Bronchial epithelial cell (primary cell): ENCODE measurements at regions not wholly inside any gene's neighbourhood (a gene's known extent, or its start where the extent isn't known, plus 50 kb on each side); places are given as distances from the start of the nearest gene placed in this dataset.

Experiments used
- DNase-seq: peaks from one replicate; pipeline ENCODE4 v3.0.0-alpha.2; 2010; ENCODE audit warnings: low read depth
- FAIRE-seq: peaks from 2 replicates; lab custom pipeline; 2011; peaks lifted over from hg19 to GRCh38; lab: Jason Lieb, UNC
- H3K27me3 ChIP-seq: 2 replicates; pipeline ENCODE4 v1.5.1; 2011; ENCODE audit warnings: low read length; ENCODE audit not compliant: control insufficient read depth, insufficient read depth
- H3K36me3 ChIP-seq: 2 replicates; pipeline ENCODE4 v1.5.1; 2011; ENCODE audit warnings: low read length; ENCODE audit not compliant: control insufficient read depth, insufficient read depth
- H3K4me3 ChIP-seq: 2 replicates; pipeline ENCODE4 v1.5.1; 2011; ENCODE audit warnings: mild to moderate bottlenecking, low read depth, low read length, control low read depth
- TF ChIP-seq, protein P1 (sequence below): IDR thresholded peaks from 2 replicates; pipeline ENCODE4 v1.5.1; 2011; ENCODE audit warnings: mild to moderate bottlenecking, moderate library complexity, low read length, control low read depth, inconsistent platforms; ENCODE audit not compliant: insufficient read depth, severe bottlenecking

DNA sequence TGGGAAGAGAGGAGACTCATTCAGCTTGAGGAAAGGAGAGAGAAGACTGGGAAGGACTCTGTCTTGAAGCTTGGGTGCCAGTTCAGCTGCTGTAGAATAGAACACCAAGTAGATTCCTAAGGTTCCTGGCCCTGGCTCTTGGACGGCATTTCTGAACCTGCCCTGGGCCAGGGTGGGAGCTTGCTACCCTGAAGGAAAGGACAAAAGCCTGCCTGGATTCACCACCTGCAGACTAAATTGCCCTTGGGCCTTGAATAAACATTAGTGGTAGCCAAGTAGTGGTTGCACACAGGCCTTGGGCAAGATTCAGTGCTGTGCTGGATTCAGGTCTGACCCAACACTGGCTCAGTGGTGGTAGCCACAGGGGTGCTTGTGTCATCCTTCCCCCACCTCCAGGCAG, 588.4 kb upstream of the AMOT start:
- DNase-seq (no peak), FAIRE-seq (no peak)
- Histone ChIP-seq H3K27me3 (no peaks in the 10 kb centered on the region), H3K4me3 (no peak overlapping the region), H3K36me3 (no peaks in the 10 kb centered on the region)
- TF ChIP-seq, protein P1, sequence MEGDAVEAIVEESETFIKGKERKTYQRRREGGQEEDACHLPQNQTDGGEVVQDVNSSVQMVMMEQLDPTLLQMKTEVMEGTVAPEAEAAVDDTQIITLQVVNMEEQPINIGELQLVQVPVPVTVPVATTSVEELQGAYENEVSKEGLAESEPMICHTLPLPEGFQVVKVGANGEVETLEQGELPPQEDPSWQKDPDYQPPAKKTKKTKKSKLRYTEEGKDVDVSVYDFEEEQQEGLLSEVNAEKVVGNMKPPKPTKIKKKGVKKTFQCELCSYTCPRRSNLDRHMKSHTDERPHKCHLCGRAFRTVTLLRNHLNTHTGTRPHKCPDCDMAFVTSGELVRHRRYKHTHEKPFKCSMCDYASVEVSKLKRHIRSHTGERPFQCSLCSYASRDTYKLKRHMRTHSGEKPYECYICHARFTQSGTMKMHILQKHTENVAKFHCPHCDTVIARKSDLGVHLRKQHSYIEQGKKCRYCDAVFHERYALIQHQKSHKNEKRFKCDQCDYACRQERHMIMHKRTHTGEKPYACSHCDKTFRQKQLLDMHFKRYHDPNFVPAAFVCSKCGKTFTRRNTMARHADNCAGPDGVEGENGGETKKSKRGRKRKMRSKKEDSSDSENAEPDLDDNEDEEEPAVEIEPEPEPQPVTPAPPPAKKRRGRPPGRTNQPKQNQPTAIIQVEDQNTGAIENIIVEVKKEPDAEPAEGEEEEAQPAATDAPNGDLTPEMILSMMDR = no peak

DNA sequence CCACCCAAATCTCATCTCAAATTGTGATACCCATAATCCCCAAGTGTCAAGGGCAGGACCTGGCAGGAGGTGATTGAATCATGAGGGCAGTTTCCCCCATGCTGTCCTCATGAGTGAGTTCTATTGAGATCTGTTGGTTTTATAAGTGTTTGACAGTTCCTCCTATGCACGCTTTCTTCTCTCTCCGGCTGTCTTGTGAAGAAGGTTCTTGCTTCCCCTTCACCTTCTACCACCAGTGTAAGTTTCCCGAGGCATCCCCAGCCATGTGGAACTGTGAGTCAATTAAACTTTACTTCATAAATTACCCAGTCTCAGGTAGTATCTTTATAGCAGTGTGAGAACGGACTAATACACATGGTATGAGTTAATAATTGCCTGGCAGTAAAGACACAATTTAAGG, 581.7 kb upstream of the AMOT start:
- Histone ChIP-seq H3K4me3 (no peak overlapping the region), H3K36me3 (no peaks in the 10 kb centered on the region), H3K27me3 (no peaks in the 10 kb centered on the region)
- TF ChIP-seq, protein P1 = no peak
- FAIRE-seq = no peak
- DNase-seq = no peak

DNA sequence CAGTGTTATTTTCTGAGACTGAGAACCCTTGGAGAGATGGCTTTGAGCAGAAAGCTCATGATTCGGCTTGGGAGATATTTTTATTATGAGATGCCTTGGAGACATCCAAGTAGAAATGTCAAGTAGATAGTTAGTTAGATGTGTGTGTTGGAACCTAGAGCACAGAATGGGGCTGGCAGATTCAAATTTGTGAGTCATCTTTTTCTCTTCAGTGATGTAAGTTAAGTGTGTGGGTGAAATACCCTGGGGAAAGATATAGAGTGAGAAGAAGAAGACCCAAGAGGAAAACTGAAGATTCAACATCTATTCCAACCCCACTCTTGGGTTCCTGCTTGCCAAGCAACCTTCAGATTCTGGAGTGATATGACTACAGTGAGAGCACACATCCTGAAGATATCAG, 580.8 kb upstream of the AMOT start:
- Histone ChIP-seq H3K4me3 (no peak overlapping the region), H3K36me3 (no peaks in the 10 kb centered on the region), H3K27me3 (no peaks in the 10 kb centered on the region)
- TF ChIP-seq, protein P1 = no peak
- no peak for FAIRE-seq
- no peak for DNase-seq

DNA sequence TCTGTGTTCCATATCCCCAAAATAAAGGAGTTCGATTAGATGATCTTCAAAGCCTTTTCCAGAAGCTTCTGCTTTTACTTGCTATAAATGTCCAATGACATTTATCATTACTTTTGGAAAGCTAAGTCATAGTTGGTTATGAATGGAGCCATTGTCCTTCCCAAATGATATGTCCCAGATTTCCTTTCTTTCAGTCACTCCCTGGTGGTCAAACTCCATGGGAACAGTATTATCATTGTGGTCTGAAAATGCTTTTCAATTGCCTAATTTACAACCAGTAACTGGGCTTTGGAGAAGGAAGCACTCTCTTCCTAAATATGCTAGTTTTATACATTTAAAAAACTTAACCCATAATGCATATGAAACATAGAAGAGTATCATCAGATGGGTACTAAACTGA, 571.5 kb upstream of the AMOT start:
- FAIRE-seq (no peak), DNase-seq (no peak)
- TF ChIP-seq, protein P1 = no peak
- Histone ChIP-seq H3K4me3 (no peak overlapping the region), H3K36me3 (no peaks in the 10 kb centered on the region), H3K27me3 (no peaks in the 10 kb centered on the region)

DNA sequence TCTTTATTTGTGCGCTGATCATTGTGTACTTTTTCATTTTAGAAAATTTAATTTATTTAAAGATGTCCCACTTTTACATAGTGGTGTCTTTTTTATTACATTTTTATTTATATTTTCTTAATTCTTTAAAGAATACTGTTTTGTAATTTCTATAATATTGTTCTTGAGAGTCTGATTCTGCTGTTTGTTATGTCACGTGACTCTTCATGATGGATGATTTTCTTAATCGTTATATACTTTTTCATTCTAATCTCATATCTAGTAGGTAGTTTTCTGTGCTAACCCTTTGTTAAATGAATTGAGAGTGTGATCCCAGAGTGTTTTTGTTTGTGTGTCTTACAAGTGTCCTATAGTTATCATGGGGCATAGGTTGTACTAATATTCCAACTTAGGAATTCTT, 568.2 kb upstream of the AMOT start:
- FAIRE-seq (no peak), DNase-seq (no peak)
- Histone ChIP-seq H3K27me3 (no peaks in the 10 kb centered on the region), H3K36me3 (no peaks in the 10 kb centered on the region), H3K4me3 (no peak overlapping the region)
- TF ChIP-seq, protein P1 = no peak

DNA sequence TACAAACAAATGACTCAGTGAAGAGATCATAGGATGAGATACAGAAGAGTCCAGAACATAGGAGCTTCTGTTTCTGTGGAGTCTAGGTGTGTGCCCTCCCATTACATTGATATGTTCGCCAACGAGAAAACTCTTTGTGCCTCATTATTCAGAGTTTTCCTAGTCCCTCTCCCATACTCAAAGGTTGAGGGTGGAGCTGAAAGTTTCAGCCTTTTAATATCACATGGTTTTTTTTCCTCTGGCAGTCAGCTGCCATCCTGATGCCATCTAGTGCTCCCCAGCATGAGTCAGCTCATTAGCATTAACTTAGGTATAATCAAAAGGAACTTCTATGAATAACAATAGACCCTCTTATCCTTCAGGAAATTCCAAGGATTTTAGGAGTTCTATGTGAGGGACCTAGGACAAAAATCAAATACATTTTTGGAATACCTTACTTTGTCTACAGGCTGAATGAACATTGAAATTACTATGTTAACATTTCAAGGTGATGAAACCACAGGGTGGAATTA, 559.6 kb upstream of the AMOT start:
- Histone ChIP-seq H3K36me3 (no peaks in the 10 kb centered on the region), H3K4me3 (no peak overlapping the region), H3K27me3 (no peaks in the 10 kb centered on the region)
- DNase-seq (peak; percentile 5), FAIRE-seq (no peak)
- TF ChIP-seq, protein P1 = no peak
